ENCODE measurements at regions not wholly inside any gene's neighbourhood (a gene's known extent, or its start where the extent isn't known, plus 50 kb on each side); places are given as distances from the start of the nearest gene placed in this dataset.
"Not testable (repeated sequence)": the region's sequence is repeated elsewhere in the genome, so short reads cannot be mapped to it uniquely, and the experiment has no call there.

DNA sequence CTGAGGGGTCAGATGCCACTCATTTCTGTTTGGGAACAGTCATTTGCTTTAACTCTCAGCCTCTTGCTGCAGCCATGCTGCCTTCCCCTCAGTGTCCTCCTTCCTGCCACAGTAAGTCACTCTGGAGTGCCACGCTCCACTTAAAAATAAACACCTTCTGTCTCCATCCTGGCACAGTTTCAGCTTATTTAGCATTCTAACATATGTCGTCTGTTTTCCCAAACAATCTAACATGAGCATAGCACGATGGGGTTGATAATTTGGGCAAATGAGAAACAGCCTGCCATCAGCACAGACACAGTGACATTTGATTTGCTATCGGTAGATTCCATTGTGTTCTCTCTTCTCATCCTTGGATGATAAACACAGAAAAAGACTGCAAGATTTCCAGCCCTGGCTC, 768.6 kb downstream of the UQCRFS1 start:
- no peak for DNase-seq (ENCODE audit: low read depth in 2 of 2)

GRCh38 chr19:28443361-28443760, 769.6 kb downstream of the UQCRFS1 start:
- DNase-seq (ENCODE audit: low read depth in 2 of 2) = no peak

GRCh38 chr19:28437390-28438346, 775.3 kb downstream of the UQCRFS1 start:
- DNase-seq (ENCODE audit: low read depth in 2 of 2) = no peak

GRCh38 chr19:28436320-28436719, 776.6 kb downstream of the UQCRFS1 start:
- no peak for DNase-seq (ENCODE audit: low read depth in 2 of 2)

- DNase-seq (ENCODE audit: low read depth in 2 of 2) = no peak
These were observed 777.2 kb downstream of the UQCRFS1 start for GRCh38 chr19:28435551-28436271.

DNA sequence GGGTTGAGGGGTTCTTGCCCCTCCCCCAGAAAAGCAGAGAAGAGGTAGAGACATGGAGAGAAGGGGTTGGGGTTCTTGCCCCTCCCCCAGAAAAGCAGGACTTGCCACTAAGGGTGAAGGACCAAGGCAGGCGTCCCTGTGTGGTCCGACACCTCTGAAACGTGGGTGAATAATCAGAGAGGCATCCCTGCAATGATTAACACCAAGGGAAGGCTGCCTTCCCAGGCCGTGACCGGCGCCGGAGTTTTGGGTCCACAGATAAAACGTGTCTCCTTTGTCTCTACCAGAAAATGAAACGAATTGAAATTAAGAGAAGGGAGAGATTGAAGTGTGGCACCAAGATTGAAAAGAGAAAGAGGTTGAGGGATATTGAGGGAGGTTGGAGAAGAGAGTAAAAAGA, 778.2 kb downstream of the UQCRFS1 start:
- DNase-seq (ENCODE audit: low read depth in 2 of 2) = not testable (repeated sequence)

GRCh38 chr19:28434365-28434764, 778.6 kb downstream of the UQCRFS1 start:
- not testable (repeated sequence) for DNase-seq (ENCODE audit: low read depth in 2 of 2)

GRCh38 chr19:28433166-28433565, 779.8 kb downstream of the UQCRFS1 start:
- not testable (repeated sequence) for DNase-seq (ENCODE audit: low read depth in 2 of 2)

- no peak for DNase-seq (ENCODE audit: low read depth in 2 of 2)
These were observed 782.7 kb downstream of the UQCRFS1 start for GRCh38 chr19:28430214-28430613.

GRCh38 chr19:28429356-28429755, 783.6 kb downstream of the UQCRFS1 start:
- no peak for DNase-seq (ENCODE audit: low read depth in 2 of 2)

DNA sequence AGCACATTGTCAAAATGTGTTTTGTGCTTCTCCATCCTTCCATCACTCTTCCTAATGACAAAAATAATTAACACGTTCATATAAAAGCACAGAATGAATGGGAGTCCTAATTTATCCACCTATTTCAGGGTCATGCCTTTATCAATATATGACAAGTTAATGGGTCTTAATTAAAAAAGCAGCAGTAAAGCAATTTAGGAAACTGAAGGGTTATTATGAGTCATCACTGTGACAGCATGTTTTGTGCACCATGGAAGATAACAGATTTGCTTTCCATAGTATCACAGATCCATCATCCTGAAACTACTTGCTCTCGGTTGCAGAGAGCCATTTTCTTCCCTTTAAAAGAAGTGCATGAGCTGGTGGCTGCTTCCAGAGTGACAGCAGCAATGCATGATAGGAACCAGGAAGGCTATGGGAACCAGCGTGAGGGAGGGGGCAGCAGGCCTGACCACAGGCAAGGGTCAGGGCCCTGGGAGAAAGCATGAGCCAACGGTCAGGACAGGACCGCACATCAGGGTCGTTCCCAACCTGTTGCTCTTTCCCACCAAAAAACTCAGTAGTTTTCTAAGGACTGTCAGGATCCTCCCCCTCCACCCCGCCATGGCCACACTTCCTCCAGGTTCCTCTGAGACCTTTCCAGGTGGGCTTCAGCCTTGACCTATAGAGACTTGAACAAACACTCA, 784.1 kb downstream of the UQCRFS1 start:
- no peak for DNase-seq (ENCODE audit: low read depth in 2 of 2)

DNA sequence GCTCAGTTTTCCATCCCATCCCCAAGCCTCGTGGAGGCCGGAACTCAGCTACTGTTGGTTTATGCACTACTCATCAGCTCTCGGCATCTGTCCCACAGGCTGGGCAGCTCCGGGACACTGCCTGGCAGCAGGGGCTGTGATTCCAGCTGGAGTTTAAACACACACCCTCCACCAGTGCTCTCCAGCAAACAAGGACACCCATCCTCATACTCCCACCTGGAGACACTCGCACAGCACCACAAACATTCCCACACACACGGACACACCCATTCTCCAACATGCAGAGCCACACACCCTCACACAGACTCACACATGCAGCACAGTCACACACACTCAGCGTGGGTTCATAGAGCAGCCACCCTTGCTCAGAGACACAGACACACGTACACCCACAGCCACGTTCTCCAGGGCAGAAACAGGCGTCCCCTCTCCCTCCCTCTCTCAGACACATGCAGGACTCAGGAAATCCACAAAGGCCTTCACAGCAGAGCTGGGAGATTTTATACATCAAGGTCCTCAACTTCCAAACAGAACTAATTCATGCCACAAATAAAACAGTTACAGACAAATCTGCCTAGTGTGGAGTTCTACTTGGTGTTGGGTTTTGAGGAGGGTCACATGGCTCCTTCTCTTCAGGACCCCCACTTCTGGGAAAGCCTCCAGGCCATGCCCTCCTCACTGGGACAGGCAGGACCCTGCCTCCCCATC, 785.4 kb downstream of the UQCRFS1 start:
- DNase-seq (ENCODE audit: low read depth in 2 of 2) = no peak

- no peak for DNase-seq (ENCODE audit: low read depth in 2 of 2)
These were observed 786.2 kb downstream of the UQCRFS1 start for GRCh38 chr19:28426730-28427225.

DNA sequence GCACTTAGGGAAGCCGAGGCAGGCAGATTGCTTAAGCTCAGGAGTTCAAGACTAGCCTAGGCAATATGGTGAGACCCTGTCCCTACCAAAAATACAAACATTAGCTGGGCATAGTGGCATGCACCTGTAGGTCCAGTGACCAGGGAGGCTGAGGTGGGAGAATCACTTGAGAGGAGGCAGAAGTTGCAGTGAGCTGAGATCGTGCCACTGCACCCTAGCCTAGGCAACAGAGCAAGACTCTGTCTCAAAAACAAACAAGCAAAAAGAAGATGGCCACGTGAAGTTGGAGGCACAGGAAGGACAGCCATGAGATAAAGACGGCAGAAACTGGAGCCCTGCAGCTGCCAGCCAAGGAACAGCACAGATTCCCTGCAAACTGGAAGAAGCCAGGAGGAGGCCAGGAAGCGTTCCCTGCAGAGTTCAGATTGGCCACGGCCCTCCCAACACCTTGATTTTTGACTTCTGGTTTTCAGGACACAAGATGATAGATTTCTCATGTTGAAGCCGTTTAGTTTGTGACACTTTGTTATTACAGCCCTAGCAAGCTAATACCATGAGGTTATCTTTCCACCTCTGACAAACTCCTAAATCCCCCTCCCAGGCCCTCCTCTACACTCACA, 786.7 kb downstream of the UQCRFS1 start:
- no peak for DNase-seq (ENCODE audit: low read depth in 2 of 2)

GRCh38 chr19:28425046-28425931, 787.7 kb downstream of the UQCRFS1 start:
- no peak for DNase-seq (ENCODE audit: low read depth in 2 of 2)

DNA sequence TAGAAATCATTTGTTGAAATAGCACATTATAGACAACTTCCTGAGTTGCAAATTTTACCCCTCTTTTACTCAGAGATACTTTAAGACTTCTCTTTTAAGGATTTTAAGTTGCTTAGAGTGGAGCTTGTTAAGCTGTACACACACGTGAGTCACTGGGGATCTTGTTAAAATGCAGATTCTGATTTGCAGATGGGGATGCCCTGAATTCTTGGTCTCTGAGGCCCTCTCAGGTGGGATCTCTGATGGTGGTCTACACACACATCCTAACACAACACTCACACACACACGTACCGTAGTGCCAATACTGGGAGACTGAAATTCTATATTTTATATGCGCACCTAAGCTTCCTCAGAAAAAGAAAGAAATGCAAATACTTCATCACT, 788.3 kb downstream of the UQCRFS1 start:
- DNase-seq (ENCODE audit: low read depth in 2 of 2) = no peak

DNA sequence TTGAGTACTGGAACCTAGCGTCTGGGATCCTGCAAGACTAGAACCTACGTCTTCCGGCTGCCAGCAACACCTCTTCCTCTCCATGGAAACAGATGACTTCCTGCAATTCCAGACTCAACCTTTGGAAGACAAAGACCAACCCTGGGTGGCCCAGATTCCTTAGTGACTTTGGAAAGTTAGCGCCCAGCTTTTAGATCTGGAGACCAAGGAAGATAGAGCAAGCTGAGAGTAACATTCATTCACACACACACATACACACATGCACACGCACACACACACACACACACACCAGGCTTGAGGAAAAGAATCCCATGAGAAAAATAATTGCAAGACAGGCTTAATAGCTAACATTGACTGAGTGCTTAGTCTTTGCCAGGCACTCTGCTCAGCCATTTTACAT, 788.9 kb downstream of the UQCRFS1 start:
- no peak for DNase-seq (ENCODE audit: low read depth in 2 of 2)

GRCh38 chr19:28422791-28423650, 789.9 kb downstream of the UQCRFS1 start:
- DNase-seq (ENCODE audit: low read depth in 2 of 2) = no peak

- DNase-seq (ENCODE audit: low read depth in 2 of 2) = no peak
These were observed 790.9 kb downstream of the UQCRFS1 start for GRCh38 chr19:28422046-28422445.
